B cell (primary cell): ENCODE measurements at regions not wholly inside any gene's neighbourhood (a gene's known extent, or its start where the extent isn't known, plus 50 kb on each side); places are given as distances from the start of the nearest gene placed in this dataset.

Source experiments
- ATAC-seq: fragments of 200-7000 bp; cut with Tn5 transposase; one replicate; pipeline ENCODE4 v1.10.0; 2021; ENCODE audit warnings: low read depth, mild to moderate bottlenecking, moderate number of reproducible peaks, moderate library complexity
- CTCF ChIA-PET: fragments of 350-600 bp; sonication (Branson Sonifier 250); formaldehyde crosslinking; loops from one replicate; lab custom pipeline; 2021; ENCODE audit warnings: antibody characterized with exemption, inconsistent platforms; lab: Charles Lee
- POLR2A ChIA-PET: fragments of 350-600 bp; sonication (Branson Sonifier 250); formaldehyde crosslinking; loops from one replicate; lab custom pipeline; 2021; ENCODE audit warnings: antibody characterized with exemption; lab: Charles Lee
- DNase-seq: peaks from one replicate; pipeline ENCODE4 v3.0.0; 2013
- H2AFZ ChIP-seq: 2 replicates; pipeline ENCODE4 v1.6.1; 2012; ENCODE audit warnings: mild to moderate bottlenecking, low read depth, low read length; ENCODE audit not compliant: insufficient read depth, poor library complexity, severe bottlenecking
- H3K27ac ChIP-seq, 2 donors: 1 replicate in 1 of 2; 2 replicates in 1 of 2; pipeline ENCODE4 v1.5.1; 2012 to 2013; ENCODE audit warnings: low read length in 2 of 2, mild to moderate bottlenecking in 2 of 2, moderate library complexity in 1 of 2
- H3K27me3 ChIP-seq, 4 experiments: fragments of 200-600 bp in 1 of 4; sonication (generic) in 1 of 4; replicated peaks in 1 of 4; 1 replicate in 2 of 4; 2 replicates in 2 of 4; pipeline versions ENCODE4 v1.6.1 to v1.7.0; 2013 to 2016; ENCODE audit warnings: low read length in 3 of 4, mild to moderate bottlenecking in 2 of 4, mixed read lengths in 1 of 4, moderate library complexity in 1 of 4; ENCODE audit not compliant: insufficient read depth in 4 of 4, control insufficient read depth in 3 of 4; ENCODE audit errors: control extremely low read depth in 1 of 4
- H3K36me3 ChIP-seq, 2 experiments: replicated peaks in 1 of 2; 1 replicate in 1 of 2; 2 replicates in 1 of 2; pipeline versions ENCODE4 v1.6.1 to v1.7.1; 2013; ENCODE audit warnings: low read length in 1 of 2; ENCODE audit not compliant: insufficient read depth in 2 of 2, control insufficient read depth in 1 of 2; ENCODE audit errors: control extremely low read depth in 1 of 2, extremely low read depth in 1 of 2
- H3K4me1 ChIP-seq, 2 donors: fragments of 200-600 bp in 1 of 2; sonication (generic) in 1 of 2; 1 replicate in 1 of 2; 2 replicates in 1 of 2; pipeline versions ENCODE4 v1.5.1 to v1.6.1; 2013 to 2017; ENCODE audit warnings: low read length in 2 of 2; ENCODE audit not compliant: control insufficient read depth in 2 of 2, insufficient read depth in 2 of 2
- H3K4me2 ChIP-seq: replicated peaks from 2 replicates; pipeline ENCODE3; 2012; ENCODE audit warnings: mild to moderate bottlenecking, low read depth, low read length; ENCODE audit not compliant: poor library complexity, severe bottlenecking
- H3K4me3 ChIP-seq, 5 experiments: fragments of 200-600 bp in 1 of 5; sonication (generic) in 1 of 5; 1 replicate in 3 of 5; 2 replicates in 2 of 5; pipeline versions ENCODE4 v1.5.1 to v1.7.0; 2011 to 2016; ENCODE audit warnings: low read length in 4 of 5, mild to moderate bottlenecking in 4 of 5, low read depth in 2 of 5, control low read depth in 1 of 5, moderate library complexity in 1 of 5; ENCODE audit not compliant: insufficient read depth in 1 of 5; ENCODE audit errors: control extremely low read depth in 1 of 5, extremely low read depth in 1 of 5
- H3K79me2 ChIP-seq: fragments of 200-600 bp; sonication (generic); one replicate; pipeline ENCODE4 v1.6.0; 2016; ENCODE audit warnings: low read length; ENCODE audit not compliant: control insufficient read depth, insufficient read depth
- H3K9ac ChIP-seq: fragments of 200-600 bp; sonication (generic); 2 replicates; pipeline ENCODE4 v1.6.1; 2017; ENCODE audit warnings: mild to moderate bottlenecking, low read length, moderate library complexity
- H3K9me3 ChIP-seq, 3 donors: one replicate each; pipeline versions ENCODE4 v1.6.1 to v1.7.1; 2013; ENCODE audit warnings: low read length in 2 of 3; ENCODE audit not compliant: control insufficient read depth in 2 of 3, insufficient read depth in 1 of 3; ENCODE audit errors: control extremely low read depth in 1 of 3
- H4K20me1 ChIP-seq: 2 replicates; pipeline ENCODE4 v1.6.0; 2012; ENCODE audit warnings: mild to moderate bottlenecking, low read length; ENCODE audit not compliant: insufficient read depth, control insufficient read depth, poor library complexity, severe bottlenecking
- H3K27ac Mint-ChIP-seq: one replicate; pipeline ENCODE4 v1.8.0; 2021; ENCODE audit warnings: mixed read lengths
- H3K27me3 Mint-ChIP-seq: one replicate; pipeline ENCODE4 v1.8.0; 2021; ENCODE audit warnings: mixed read lengths
- H3K4me1 Mint-ChIP-seq: one replicate; pipeline ENCODE4 v1.8.0; 2021; ENCODE audit warnings: mixed read lengths
- H3K4me3 Mint-ChIP-seq: one replicate; pipeline ENCODE4 v1.8.0; 2021; ENCODE audit warnings: mixed read lengths
- H3K9me3 Mint-ChIP-seq: one replicate; pipeline ENCODE4 v1.8.0; 2022; ENCODE audit warnings: mixed read lengths; ENCODE audit not compliant: insufficient read depth
- EZH2 ChIP-seq: IDR thresholded peaks from 2 replicates; pipeline ENCODE4 v1.6.1; 2012; ENCODE audit warnings: borderline replicate concordance, low read depth, mild to moderate bottlenecking, moderate library complexity, low read length; ENCODE audit not compliant: insufficient read depth, poor library complexity, severe bottlenecking
- WGBS: methylation state at CpG from one replicate; pipeline ENCODE4 v1.1.5; 2013; ENCODE audit warnings: missing lambda C conversion rate; ENCODE audit not compliant: insufficient coverage; 5-methylcytosine and 5-hydroxymethylcytosine counted together
- intact Hi-C: fragments of 100-400 bp; cut with micrococcal nuclease; formaldehyde crosslinking; loops from one replicate; pipeline ENCODE4 v1.10.0; 2022
- TF ChIP-seq, protein P1 (sequence below): fragments of 200-600 bp; IDR thresholded peaks from one replicate; pipeline ENCODE4 v1.8.0; 2022; ENCODE audit warnings: antibody characterized with exemption, mild to moderate bottlenecking

DNA sequence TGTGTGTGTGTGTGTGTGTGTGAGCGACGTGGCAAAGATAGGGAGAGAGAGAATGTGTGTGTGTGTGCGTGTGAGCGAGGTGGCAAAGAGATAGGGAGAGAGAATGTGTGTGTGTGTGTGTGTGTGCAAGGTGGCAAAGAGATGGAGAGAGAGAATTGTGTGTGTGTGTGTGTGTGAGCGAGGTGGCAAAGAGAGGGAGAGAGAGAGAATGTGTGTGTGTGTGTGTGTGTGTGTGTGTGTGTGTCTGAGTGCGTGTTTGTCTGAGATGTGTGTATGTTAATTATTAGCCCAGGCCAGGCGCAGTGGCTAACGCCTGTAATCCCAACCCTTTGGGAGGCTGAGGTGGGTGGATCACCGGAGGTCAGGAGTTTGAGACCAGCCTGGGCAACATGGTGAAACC, 154.6 kb upstream of the RGMA start:
- Histone ChIP-seq H3K9me3 (peaks cover 0 to 19% (median 0%) of the 10 kb centered on the region in 3 donors), H3K4me1 (no peaks in the 10 kb centered on the region), H3K79me2 (no peaks in the 10 kb centered on the region), H3K4me3 (no peak overlapping the region), H4K20me1 (no peaks in the 10 kb centered on the region), H2AFZ (no peak overlapping the region), H3K27ac (no peak overlapping the region), H3K9ac (no peak overlapping the region), H3K27me3 (no peaks in the 10 kb centered on the region), H3K36me3 (no peaks in the 10 kb centered on the region), H3K4me2 (no peak overlapping the region)
- DNase-seq, result no peak
- no peak for TF ChIP-seq EZH2
- TF ChIP-seq, protein P1, sequence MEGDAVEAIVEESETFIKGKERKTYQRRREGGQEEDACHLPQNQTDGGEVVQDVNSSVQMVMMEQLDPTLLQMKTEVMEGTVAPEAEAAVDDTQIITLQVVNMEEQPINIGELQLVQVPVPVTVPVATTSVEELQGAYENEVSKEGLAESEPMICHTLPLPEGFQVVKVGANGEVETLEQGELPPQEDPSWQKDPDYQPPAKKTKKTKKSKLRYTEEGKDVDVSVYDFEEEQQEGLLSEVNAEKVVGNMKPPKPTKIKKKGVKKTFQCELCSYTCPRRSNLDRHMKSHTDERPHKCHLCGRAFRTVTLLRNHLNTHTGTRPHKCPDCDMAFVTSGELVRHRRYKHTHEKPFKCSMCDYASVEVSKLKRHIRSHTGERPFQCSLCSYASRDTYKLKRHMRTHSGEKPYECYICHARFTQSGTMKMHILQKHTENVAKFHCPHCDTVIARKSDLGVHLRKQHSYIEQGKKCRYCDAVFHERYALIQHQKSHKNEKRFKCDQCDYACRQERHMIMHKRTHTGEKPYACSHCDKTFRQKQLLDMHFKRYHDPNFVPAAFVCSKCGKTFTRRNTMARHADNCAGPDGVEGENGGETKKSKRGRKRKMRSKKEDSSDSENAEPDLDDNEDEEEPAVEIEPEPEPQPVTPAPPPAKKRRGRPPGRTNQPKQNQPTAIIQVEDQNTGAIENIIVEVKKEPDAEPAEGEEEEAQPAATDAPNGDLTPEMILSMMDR, result no peak
- no peaks in the 10 kb centered on the region for H3K9me3 Mint-ChIP-seq
- WGBS, result 92% methylated on average over 6 of the region's 9 CpGs
- POLR2A ChIA-PET, result no interaction called here
- H3K4me3 Mint-ChIP-seq, result no peak overlapping the region
- H3K4me1 Mint-ChIP-seq, result no peaks in the 10 kb centered on the region
- no peak overlapping the region for H3K27ac Mint-ChIP-seq
- intact Hi-C loops, result no loop called here
- no peak for ATAC-seq
- CTCF ChIA-PET, result no interaction called here
- H3K27me3 Mint-ChIP-seq, result peaks cover 2% of the 10 kb centered on the region

DNA sequence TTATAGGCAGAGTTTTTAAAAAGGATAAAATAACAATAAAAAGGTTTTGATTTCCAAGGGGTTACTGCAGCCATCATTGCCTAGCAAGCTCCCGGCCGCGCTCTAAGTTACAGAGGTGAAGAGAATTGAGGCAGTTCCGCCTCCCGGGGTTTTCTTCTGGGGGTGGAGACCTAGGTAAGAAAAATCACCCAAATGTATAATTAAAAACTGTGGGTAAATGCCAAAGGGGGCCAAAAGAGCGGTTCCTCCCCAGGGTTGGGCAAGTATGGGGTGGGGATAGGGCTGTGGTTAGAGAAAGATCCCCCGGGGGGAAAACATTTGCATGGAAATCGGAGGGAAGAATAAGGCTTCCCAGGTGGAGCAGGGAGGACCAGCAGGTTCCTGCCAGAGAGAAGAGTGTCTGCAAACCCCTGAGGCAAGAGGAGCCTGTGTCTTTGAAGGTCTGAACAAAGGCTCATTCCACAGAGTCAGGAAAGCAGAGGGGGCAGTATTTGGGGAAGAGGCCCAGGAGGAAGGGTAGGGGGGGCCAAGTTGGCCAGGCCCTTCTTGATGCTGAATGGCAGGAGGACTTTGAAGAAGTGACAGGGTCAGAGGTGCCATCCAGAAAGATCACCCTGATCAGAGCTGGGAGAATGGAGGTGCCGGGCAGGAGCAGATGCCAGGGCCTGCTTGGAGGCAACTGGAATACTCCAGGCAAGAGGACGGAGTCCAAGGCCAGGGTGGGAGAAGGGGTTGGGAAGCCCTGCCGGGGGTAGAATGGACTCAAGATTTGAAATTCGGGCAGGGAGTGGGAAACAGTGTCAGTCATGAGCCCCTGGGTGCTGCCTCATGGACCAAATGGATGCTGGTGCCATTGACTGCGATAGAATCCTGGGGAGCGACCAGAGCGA, 152.9 kb upstream of the RGMA start:
- Histone ChIP-seq H3K4me1 (no peaks in the 10 kb centered on the region), H3K9ac (no peak overlapping the region), H3K4me3 (no peak overlapping the region), H3K4me2 (no peak overlapping the region), H3K27ac (no peak overlapping the region), H2AFZ (no peak overlapping the region), H3K36me3 (no peaks in the 10 kb centered on the region), H3K9me3 (peaks cover 0 to 20% (median 0%) of the 10 kb centered on the region in 3 donors), H4K20me1 (no peaks in the 10 kb centered on the region), H3K79me2 (no peaks in the 10 kb centered on the region), H3K27me3 (no peaks in the 10 kb centered on the region)
- POLR2A ChIA-PET, result no interaction called here
- no peak for TF ChIP-seq EZH2
- TF ChIP-seq, protein P1, result no peak
- Mint-ChIP-seq H3K4me1 (no peaks in the 10 kb centered on the region), H3K9me3 (peaks cover 2% of the 10 kb centered on the region), H3K27me3 (peaks cover 2% of the 10 kb centered on the region), H3K4me3 (no peak overlapping the region), H3K27ac (no peak overlapping the region)
- intact Hi-C loops, result no loop called here
- ATAC-seq, result no peak
- CTCF ChIA-PET, result no interaction called here
- no peak for DNase-seq
- WGBS, result 81% methylated on average over 10 of the region's 15 CpGs
